ENCODE measurements at regions not wholly inside any gene's neighbourhood (a gene's known extent, or its start where the extent isn't known, plus 50 kb on each side); places are given as distances from the start of the nearest gene placed in this dataset.

- WGBS (ENCODE audit: insufficient coverage, insufficient replicate concordance, low lambda C conversion rate, missing lambda C conversion rate): 3% methylated on average over 9 of the region's 9 CpGs
Observed at GRCh38 chr16:13858873-13859580, 60.9 kb upstream of the ERCC4 start.

More at GRCh38 chr16:13858873-13859580, 60.9 kb upstream of the ERCC4 start:
- ATAC-seq: no peak
- no peak for DNase-seq (ENCODE audit: low read depth, low spot score)
- Histone ChIP-seq H3K9ac (ENCODE audit: control insufficient read depth, insufficient read depth, low read length) (no peak overlapping the region), H4K20me1 (ENCODE audit: control insufficient read depth, insufficient read depth) (no peaks in the 10 kb centered on the region), H3K4me1 (ENCODE audit: control insufficient read depth, insufficient read depth, low read length) (no peaks in the 10 kb centered on the region), H3K4me3 (no peak overlapping the region), H3K27me3 (replicated peaks in 1 of 2; ENCODE audit: control insufficient read depth in 2 of 2, insufficient read depth in 2 of 2, low read length in 1 of 2) (no peaks in the 10 kb centered on the region), H3K27ac (ENCODE audit: control insufficient read depth, insufficient read depth) (no peak overlapping the region), H3K79me2 (ENCODE audit: control insufficient read depth, insufficient read depth, low read length) (no peaks in the 10 kb centered on the region), H2AFZ (ENCODE audit: control insufficient read depth, low read depth, low read length) (no peak overlapping the region), H3K36me3 (ENCODE audit: control insufficient read depth in 2 of 2, insufficient read depth in 2 of 2, low read length in 1 of 2) (no peaks in the 10 kb centered on the region), H3K4me2 (ENCODE audit: control insufficient read depth, insufficient read depth) (no peak overlapping the region), H3K9me3 (replicated peaks; ENCODE audit: control insufficient read depth, insufficient read depth, low read length) (peaks cover 2% of the 10 kb centered on the region; the same call in 2 of the 3 replicates)
- RAD21 ChIA-PET (ENCODE audit: unreplicated experiment): no interaction called here
- in situ Hi-C loops (cut with MboI): no loop called here
- no peak for FAIRE-seq
- BruUV-seq (replicated peaks): no TSS peak
- TF ChIP-seq SMAD1 (IDR thresholded peaks at IDR 0.05; ENCODE audit: low read depth, partially characterized antibody) (no peak), NR2C2 (IDR thresholded peaks at IDR 0.05; ENCODE audit: borderline replicate concordance, control insufficient read depth, insufficient read length, low read depth) (no peak), ZBTB33 (IDR thresholded peaks at IDR 0.05) (no peak), ETV6 (conservative IDR thresholded peaks at IDR 0.05 in 1 of 2, IDR thresholded peaks at IDR 0.05 in 1 of 2; ENCODE audit: borderline replicate concordance in 1 of 2, low read depth in 1 of 2) (no peak), CTCF (IDR thresholded peaks at IDR 0.05 in 2 of 3, conservative IDR thresholded peaks at IDR 0.05 in 1 of 3; ENCODE audit: control insufficient read depth in 2 of 3, extremely low read depth in 1 of 3, insufficient read depth in 1 of 3, low read depth in 3 of 3, low read length in 3 of 3) (no peak), NBN (IDR thresholded peaks at IDR 0.05) (no peak), SMARCA5 (IDR thresholded peaks at IDR 0.05) (no peak), TCF3 (IDR thresholded peaks at IDR 0.05; ENCODE audit: borderline replicate concordance, insufficient read depth, low read depth, low read length) (no peak), NFXL1 (IDR thresholded peaks at IDR 0.05; ENCODE audit: borderline replicate concordance) (no peak), TCF12 (IDR thresholded peaks at IDR 0.05; ENCODE audit: low read depth, low read length) (no peak), RFX5 (IDR thresholded peaks at IDR 0.05; ENCODE audit: low read depth, low read length) (no peak), MTA3 (IDR thresholded peaks at IDR 0.05; ENCODE audit: borderline replicate concordance, low read length) (no peak)
- POLR2A ChIA-PET: interaction anchor here (0.5 kb wide), 1 partner anchor 974 kb away, joined by 3 read pairs; no protein-coding TSS in a partner anchor
- CTCF ChIA-PET: no interaction called here
- intact Hi-C loops (cut with micrococcal nuclease; ENCODE audit: unreplicated experiment): no loop called here
- SMC1A ChIA-PET (ENCODE audit: uncharacterized antibody, unreplicated experiment): no interaction called here
